Loucy (cell line): ENCODE measurements at regions not wholly inside any gene's neighbourhood (a gene's known extent, or its start where the extent isn't known, plus 50 kb on each side); places are given as distances from the start of the nearest gene placed in this dataset.

ENCODE experiments used
- H2AFZ ChIP-seq: fragments of 200-600 bp; sonication (generic); 2 replicates; pipeline ENCODE4 v1.6.0; 2016; ENCODE audit warnings: antibody characterized with exemption, mild to moderate bottlenecking, low read length, moderate library complexity
- H3F3A ChIP-seq: fragments of 200-600 bp; 2 replicates; pipeline ENCODE4 v1.6.0; 2016; ENCODE audit warnings: antibody characterized with exemption, low read depth, mild to moderate bottlenecking
- H3K27me3 ChIP-seq: fragments of 200-600 bp; sonication (generic); 2 replicates; pipeline ENCODE4 v1.6.1; 2014; ENCODE audit warnings: low read length, mild to moderate bottlenecking; ENCODE audit not compliant: insufficient read depth, poor library complexity, severe bottlenecking
- H3K36me3 ChIP-seq: fragments of 200-600 bp; sonication (generic); 2 replicates; pipeline ENCODE4 v1.6.1; 2016; ENCODE audit warnings: low read length; ENCODE audit not compliant: insufficient read depth
- H3K4me1 ChIP-seq: fragments of 200-600 bp; sonication (generic); 2 replicates; pipeline ENCODE4 v1.5.1; 2014; ENCODE audit warnings: low read length, mild to moderate bottlenecking; ENCODE audit not compliant: insufficient read depth, poor library complexity, severe bottlenecking
- H3K4me2 ChIP-seq: fragments of 200-600 bp; sonication (generic); 2 replicates; pipeline ENCODE4 v1.6.0; 2014; ENCODE audit warnings: antibody characterized with exemption, low read length, low read depth, mild to moderate bottlenecking; ENCODE audit not compliant: poor library complexity, severe bottlenecking
- H3K4me3 ChIP-seq: fragments of 200-600 bp; sonication (generic); 2 replicates; pipeline ENCODE4 v1.5.1; 2014; ENCODE audit warnings: low read length, mild to moderate bottlenecking, mixed read lengths; ENCODE audit not compliant: poor library complexity, severe bottlenecking
- H3K79me2 ChIP-seq: fragments of 200-600 bp; sonication (generic); 2 replicates; pipeline ENCODE4 v1.6.1; 2014; ENCODE audit warnings: low read length; ENCODE audit not compliant: insufficient read depth
- H3K9ac ChIP-seq: fragments of 200-600 bp; sonication (generic); 2 replicates; pipeline ENCODE4 v1.6.0; 2014; ENCODE audit warnings: mild to moderate bottlenecking, low read depth, low read length, moderate library complexity; ENCODE audit not compliant: poor library complexity, severe bottlenecking
- H3K9me2 ChIP-seq: fragments of 200-600 bp; sonication (generic); replicated peaks from 2 replicates; pipeline ENCODE4 v1.6.1; 2016; ENCODE audit warnings: low read depth, low read length, mixed read lengths
- H3K9me3 ChIP-seq: fragments of 200-600 bp; sonication (generic); 2 replicates; pipeline ENCODE4 v1.6.1; 2014; ENCODE audit warnings: mild to moderate bottlenecking, antibody characterized with exemption, low read length, low read depth; ENCODE audit not compliant: insufficient read depth
- H4K20me1 ChIP-seq: fragments of 200-600 bp; sonication (generic); 2 replicates; pipeline ENCODE4 v1.6.0; 2014; ENCODE audit warnings: antibody characterized with exemption, low read length, mild to moderate bottlenecking; ENCODE audit not compliant: insufficient read depth, poor library complexity, severe bottlenecking
- EZH2phosphoT487 ChIP-seq: fragments of 200-600 bp; IDR thresholded peaks from 2 replicates; pipeline ENCODE4 v1.6.1; 2018; ENCODE audit warnings: antibody characterized with exemption, mild to moderate bottlenecking, moderate library complexity, borderline replicate concordance
- TF ChIP-seq, protein P1 (sequence below): fragments of 200-600 bp; sonication (generic); conservative IDR thresholded peaks from 2 replicates; pipeline ENCODE4 v1.5.1; 2014; ENCODE audit warnings: mild to moderate bottlenecking, antibody characterized with exemption, low read length

DNA sequence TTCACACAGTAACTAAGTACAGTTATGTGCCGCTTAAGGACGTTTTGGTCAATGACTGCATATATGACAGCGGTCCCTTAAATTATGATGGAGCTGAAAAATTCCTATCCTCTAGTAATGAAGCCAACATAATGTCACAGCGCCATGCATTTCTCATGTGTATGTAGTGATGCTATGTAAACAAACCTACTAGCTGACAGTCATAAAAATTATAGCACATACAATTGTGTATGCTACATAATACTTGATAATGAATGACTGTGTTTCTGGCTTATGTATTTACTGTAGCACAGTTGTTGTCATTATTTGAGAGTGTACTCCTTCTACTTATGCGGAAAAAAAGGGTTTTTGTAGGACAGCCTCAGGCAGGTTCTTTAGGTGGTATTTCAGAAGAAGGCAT, 99.7 kb downstream of the DACT1 start:
- Histone ChIP-seq H3K9ac (no peak overlapping the region), H3K4me1 (no peaks in the 10 kb centered on the region), H3K36me3 (no peaks in the 10 kb centered on the region), H2AFZ (no peak overlapping the region), H3K9me2 (no peaks in the 10 kb centered on the region), H3K4me3 (no peak overlapping the region), H4K20me1 (no peaks in the 10 kb centered on the region), H3F3A (no peaks in the 10 kb centered on the region), H3K27me3 (no peaks in the 10 kb centered on the region), H3K4me2 (no peak overlapping the region), H3K79me2 (no peaks in the 10 kb centered on the region), H3K9me3 (no peaks in the 10 kb centered on the region)
- TF ChIP-seq, protein P1, sequence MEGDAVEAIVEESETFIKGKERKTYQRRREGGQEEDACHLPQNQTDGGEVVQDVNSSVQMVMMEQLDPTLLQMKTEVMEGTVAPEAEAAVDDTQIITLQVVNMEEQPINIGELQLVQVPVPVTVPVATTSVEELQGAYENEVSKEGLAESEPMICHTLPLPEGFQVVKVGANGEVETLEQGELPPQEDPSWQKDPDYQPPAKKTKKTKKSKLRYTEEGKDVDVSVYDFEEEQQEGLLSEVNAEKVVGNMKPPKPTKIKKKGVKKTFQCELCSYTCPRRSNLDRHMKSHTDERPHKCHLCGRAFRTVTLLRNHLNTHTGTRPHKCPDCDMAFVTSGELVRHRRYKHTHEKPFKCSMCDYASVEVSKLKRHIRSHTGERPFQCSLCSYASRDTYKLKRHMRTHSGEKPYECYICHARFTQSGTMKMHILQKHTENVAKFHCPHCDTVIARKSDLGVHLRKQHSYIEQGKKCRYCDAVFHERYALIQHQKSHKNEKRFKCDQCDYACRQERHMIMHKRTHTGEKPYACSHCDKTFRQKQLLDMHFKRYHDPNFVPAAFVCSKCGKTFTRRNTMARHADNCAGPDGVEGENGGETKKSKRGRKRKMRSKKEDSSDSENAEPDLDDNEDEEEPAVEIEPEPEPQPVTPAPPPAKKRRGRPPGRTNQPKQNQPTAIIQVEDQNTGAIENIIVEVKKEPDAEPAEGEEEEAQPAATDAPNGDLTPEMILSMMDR: no peak
- TF ChIP-seq EZH2phosphoT487: no peak

DNA sequence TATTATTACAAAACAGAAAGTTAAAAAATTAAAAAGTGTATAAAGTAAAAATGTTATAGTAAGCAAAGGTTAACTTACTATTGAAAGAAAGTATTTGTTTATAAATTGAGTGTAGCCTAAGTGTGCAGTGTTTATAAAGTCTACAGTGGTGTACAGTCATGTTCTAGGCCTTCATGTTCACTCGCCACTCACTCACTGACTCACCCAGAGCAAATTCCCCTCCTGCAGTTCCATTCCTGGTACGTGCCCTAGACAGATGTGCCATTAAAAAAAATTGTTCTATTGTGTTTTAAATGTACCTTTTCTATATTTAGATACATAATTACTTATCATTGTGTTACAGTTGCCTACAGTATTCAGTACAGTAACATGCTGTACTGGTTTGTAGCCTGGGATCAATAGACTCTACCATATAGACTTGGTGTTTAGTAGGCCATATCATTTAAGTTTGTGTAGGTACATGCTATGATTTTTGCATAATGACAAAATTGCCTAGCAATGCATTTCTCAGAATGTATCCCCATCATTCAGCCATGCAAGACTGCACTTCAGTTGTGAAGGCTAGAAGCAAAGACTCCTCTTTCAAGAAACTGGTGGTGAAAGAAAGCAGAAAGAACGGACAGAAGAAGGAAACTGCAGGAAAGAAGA, 100.6 kb downstream of the DACT1 start:
- Histone ChIP-seq H3F3A (no peaks in the 10 kb centered on the region), H3K4me3 (no peak overlapping the region), H3K27me3 (no peaks in the 10 kb centered on the region), H3K4me1 (no peaks in the 10 kb centered on the region), H3K4me2 (no peak overlapping the region), H3K9ac (no peak overlapping the region), H3K36me3 (no peaks in the 10 kb centered on the region), H3K9me3 (no peaks in the 10 kb centered on the region), H3K9me2 (no peaks in the 10 kb centered on the region), H4K20me1 (no peaks in the 10 kb centered on the region), H2AFZ (no peak overlapping the region), H3K79me2 (no peaks in the 10 kb centered on the region)
- no peak for TF ChIP-seq EZH2phosphoT487
- TF ChIP-seq, protein P1: no peak

DNA sequence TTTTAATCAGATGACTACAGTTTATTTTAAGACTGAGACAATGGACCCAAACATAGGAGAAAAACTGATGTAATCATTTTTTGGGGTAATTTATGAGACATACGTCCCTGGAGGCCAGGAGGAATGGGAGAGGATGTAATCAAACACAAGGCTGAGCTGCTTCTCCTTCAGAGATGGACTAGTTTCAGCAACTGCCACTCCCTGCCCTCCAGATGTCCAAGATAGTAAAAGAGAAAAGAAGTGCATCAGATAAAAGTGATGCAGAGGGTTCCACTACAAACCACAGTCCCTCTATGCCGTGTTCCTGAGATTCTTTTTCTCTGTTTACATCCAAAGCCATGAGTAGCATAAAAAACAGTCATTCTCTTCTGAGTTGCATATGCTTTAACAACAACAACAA, 101.1 kb downstream of the DACT1 start:
- Histone ChIP-seq H2AFZ (no peak overlapping the region), H3K9me2 (no peaks in the 10 kb centered on the region), H3K79me2 (no peaks in the 10 kb centered on the region), H3K4me1 (no peaks in the 10 kb centered on the region), H3K9ac (no peak overlapping the region), H3K27me3 (no peaks in the 10 kb centered on the region), H3F3A (no peaks in the 10 kb centered on the region), H3K9me3 (no peaks in the 10 kb centered on the region), H3K4me3 (no peak overlapping the region), H4K20me1 (no peaks in the 10 kb centered on the region), H3K36me3 (no peaks in the 10 kb centered on the region), H3K4me2 (no peak overlapping the region)
- no peak for TF ChIP-seq EZH2phosphoT487
- TF ChIP-seq, protein P1: no peak
